ENCODE measurements at regions not wholly inside any gene's neighbourhood (a gene's known extent, or its start where the extent isn't known, plus 50 kb on each side); places are given as distances from the start of the nearest gene placed in this dataset.
"Not testable (repeated sequence)": the region's sequence is repeated elsewhere in the genome, so short reads cannot be mapped to it uniquely, and the experiment has no call there.

DNA sequence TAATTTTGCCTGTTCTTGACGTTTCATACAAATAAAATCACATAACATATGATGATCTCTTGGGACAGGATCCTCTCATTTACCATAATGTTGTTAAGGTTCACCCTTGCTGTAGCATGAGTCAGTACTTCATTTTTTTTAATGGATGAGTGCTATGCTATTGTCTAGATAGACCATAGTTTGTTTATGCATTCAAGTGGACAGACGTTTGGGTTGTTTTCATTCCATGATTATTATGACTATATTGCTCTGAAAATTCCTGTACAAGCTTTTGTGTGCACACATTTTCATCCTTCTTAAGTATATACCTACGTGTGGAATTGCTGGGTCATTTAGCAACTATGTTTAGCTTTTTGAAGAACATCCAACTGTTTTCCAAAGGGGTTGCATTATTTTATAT, 325.6 kb upstream of the TMEM132C start:
- no peak for DNase-seq (ENCODE audit: low read depth)

DNA sequence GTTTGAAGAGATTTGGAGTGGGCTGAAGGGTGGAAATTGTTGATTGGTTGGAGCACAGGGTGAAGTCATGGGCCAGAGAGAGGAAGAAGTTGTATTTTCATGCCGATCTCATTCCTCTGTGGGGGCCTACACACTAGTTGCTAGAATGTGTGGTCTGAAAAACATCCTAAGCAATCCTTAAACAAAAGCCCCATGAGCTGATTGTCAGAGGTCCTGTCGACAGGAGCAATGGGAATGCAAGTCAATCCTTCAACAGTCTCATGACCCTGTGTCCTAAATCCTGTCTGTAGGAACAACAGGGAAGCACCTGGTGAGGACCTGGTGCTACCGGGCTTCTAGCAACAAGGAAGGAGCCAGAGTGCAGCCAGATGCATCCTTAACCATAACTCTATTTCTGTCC, 324.0 kb upstream of the TMEM132C start:
- no peak for DNase-seq (ENCODE audit: low read depth)

DNA sequence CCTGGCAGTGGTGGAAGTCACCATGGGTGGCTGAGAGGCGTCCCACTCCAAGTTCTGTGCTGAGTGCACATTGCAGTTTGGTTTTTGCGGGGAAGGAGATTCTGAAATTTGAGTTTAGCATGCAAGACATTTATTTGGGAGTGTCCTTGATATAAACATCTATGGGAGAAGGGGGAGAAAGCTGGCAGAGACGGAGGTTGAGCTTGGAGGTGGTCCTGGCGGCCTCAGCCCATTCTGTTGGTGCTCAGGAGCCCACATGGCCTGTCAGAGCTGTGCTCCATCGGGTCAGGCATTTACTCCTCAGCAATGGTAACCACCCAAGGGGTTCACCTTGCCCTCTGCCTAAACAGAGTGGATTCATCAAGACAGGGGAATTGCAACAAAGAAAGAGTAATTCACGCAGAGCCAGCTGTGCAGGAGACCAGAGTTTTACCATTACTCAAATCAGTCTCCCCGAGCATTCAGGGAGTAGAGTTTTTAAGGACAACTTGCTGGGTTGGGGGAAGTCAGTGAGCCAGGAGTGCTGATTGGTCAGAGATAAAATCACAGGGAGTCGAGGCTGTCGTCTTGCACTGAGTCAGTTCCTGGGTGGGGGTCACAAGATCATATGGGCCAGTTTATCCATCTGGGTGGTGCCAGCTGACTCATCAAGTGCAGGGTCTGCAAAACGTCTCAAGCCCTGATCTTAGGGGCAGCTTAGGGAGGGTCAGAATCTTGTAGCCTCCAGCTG, 323.3 kb upstream of the TMEM132C start:
- no peak for DNase-seq (ENCODE audit: low read depth)

DNA sequence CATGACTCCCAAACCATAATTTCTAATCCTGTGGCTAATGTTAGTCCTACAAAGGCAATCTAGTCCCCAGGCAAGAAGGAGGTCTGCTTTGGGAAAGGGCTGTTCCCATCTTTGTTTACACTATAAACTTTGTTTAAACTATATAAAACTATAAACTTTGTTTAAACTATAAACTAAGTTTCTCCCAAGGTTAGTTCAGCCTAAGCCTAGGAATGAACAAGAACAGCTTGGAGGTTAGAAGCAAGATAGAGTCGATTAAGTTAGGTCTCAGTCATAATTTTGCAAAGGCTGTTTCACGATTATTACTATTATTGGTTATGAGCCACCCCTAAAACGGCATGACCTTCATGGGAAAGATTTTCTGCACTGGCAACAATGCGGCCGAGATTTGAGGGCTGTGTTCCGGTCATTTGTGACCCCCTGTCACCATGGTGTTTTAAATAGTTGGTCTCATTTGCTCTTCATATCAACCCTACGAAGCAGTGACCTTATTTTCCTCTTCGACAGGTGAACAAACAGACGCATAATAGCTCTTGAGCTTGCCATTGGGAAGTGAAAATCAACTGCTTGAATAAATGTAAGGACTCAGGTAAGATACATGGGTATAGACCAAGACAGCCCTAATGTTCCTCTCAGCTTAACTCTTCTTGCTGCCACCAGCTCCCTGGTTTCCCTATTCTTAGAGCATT, 322.6 kb upstream of the TMEM132C start:
- no peak for DNase-seq (ENCODE audit: low read depth)

DNA sequence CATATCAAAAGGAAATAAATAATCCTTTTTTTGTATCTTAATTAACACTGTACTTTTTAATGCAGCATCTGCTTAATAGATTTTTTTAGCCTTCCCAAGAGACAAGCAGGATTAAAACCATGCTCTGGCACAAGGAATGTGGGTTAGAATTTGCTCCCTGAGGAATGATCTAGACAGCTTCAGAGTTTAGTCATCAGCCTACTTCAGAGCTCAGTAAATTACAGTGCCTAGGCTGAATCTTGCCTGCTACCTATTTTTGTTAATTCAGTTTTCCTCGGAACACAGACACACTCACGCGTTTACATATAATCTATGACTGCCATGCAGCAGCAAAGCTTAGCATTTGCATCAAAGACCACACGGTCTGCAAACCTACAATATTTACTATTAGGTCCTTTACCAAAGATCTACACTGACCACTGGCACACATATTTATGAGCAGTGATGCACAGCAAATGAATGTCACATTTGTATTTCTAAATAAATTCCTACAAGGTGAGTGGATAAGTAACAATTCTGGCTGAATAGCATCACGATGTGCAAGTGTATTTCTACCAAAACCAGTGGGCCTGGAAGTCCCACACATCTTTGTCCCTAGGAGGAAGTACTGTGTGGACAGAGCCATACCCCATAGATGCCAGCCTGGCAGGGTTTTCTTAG, 309.8 kb upstream of the TMEM132C start:
- no peak for DNase-seq (ENCODE audit: low read depth)

DNA sequence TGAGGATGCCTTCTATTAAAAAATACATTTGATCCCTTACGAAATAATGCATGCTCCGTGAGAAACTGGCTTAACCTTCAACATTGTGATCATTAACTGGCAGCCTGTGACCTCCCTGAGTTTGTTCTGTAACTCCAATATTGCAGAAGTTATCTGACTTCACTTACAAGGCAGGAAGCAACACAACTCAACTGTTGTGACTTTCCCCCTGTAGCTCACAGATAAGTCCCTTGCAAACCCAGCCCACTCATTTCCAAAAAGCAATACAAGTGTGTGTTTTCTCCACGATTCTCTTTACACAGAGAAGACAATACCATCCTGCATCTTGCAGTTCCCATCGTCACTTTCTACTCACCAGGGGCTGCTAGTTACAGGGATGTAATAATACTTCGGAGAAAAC, 304.7 kb upstream of the TMEM132C start:
- no peak for DNase-seq (ENCODE audit: low read depth)

DNA sequence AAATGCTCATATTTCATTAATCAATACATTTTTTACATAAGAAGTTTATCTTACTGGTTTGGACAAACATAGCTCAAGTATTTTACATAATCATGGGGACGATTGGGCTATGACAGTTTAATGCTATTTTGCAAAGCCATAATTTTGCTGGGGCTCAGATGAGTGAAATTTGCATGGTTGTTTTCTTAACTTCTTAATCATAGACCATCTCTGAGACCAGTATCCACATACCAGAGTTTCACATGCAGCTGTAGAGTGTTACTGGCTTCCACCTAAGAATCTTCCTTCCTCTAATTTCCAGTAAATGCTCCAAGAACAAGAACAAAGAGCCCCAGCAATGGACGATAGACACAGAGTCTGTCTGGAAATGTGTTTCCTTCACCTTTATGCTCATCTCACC, 303.0 kb upstream of the TMEM132C start:
- no peak for DNase-seq (ENCODE audit: low read depth)

DNA sequence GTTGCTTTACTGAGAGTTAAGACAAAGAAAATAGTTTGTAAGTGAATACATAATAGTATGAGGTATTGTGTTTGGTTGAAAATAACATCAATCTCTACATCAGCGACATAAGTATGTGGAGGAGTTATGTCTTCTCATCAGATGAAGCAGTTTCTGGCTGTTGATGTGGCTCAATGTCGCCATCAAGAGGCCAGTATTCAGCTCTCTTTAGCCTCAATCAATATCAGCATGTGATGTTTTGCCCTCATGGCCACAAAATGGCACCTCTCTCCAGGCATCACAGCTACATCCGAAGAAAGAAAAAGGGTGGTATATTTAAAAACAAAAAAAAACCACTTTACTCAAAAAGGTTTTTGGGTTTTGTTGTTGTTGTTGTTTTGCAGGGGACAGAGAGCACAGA, 302.3 kb upstream of the TMEM132C start:
- DNase-seq (ENCODE audit: low read depth): no peak

DNA sequence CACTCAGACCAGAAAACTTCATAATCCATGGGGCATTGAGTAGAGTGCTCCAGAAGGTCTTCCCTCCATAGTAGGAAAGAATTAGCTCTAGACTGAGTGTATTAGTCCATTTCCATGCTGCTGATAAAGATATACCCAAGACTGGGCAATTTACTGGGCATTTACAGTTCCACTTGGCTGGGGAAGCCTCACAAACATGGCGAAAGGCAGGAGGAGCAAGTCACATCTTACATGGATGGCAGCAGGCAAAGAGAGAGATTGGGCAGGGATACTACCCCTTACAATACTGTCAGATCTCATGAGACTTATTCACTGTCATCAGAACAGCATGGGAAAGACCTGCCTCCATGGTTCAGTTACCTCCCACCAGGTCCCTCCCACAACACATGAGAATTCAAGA, 300.6 kb upstream of the TMEM132C start:
- DNase-seq (ENCODE audit: low read depth): no peak

DNA sequence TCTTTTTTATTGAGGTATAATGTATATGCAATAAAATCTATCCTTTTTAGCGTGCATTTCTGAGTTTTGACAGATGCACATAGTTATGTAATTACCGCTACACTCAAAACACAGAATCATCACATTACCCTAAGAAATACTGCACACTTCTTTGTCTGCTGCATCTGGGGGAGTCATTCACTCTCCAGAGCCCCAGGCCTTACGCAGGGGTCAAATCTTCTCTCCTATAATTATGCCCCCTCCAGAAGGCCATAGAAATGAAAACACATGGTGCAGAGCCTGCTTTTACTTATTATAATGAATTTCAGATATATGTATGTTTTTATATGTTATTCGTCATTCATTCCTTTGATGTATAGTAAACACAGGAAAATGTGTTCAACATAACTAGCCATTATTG, 296.5 kb upstream of the TMEM132C start:
- no peak for DNase-seq (ENCODE audit: low read depth)

DNA sequence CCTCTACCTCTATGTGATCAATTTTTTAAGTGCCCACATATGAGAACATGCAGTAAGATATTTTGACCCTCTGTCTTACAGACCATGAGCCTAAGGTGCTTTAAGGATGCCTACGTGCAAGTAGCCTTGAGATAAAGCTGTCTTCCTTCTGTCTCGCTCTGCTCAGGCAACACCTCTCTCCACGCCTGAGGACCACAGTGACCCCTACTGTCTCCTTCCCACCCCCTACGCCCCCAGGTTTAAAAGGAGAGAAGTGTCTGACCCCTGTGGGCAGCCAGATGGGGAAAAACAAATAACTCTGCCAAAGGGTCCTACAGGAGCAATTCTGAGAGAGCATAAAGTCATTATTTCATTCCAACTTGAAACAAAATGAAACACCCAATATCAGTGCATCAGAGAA, 286.4 kb upstream of the TMEM132C start:
- DNase-seq (ENCODE audit: low read depth): no peak

DNA sequence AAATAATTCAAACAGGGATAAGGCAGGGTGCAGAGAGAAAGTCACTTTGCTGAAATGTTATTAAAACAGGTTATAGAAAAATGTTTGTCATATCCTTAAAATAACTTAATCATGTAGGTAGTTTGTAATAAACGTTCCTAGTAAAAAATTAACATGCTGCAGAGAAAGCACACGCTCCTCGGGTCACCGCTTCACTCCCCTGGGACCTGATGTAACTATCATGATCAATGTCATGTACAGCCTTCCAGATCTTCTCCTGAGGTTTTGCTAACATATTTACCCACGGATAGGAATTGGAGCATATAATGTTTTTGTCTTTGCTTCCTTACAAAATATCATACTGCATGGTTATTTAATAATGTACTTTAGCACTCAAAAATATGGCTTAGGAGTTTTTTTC, 285.1 kb upstream of the TMEM132C start:
- DNase-seq (ENCODE audit: low read depth): no peak

DNA sequence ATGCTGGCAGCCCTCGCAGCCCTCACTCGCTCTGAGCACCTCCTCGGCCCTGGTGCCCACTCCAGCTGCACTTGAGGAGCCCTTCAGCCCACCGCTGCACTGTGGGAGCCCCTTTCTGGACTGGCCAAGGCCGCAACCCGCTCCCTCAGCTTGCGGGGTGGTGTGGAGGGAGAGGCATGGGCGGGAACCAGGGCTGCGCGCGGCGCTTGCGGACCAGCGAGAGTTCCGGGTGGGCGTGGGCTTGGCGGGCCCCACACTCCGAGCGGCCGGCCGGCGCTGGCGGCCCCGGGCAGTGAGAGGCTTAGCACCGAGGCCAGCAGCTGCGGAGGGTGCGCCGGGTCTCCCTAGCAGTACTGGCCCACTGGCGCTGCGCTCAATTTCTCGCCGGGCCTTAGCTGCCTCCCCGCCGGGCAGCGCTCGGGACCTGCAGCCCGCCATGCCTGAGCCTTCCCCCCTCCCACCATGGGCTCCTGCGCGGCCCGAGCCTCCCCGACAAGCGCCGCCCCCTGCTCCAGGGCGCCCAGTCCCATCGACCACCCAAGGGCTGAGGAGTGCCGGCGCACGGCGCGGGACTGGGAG, 283.7 kb upstream of the TMEM132C start:
- DNase-seq (ENCODE audit: low read depth): not testable (repeated sequence)

DNA sequence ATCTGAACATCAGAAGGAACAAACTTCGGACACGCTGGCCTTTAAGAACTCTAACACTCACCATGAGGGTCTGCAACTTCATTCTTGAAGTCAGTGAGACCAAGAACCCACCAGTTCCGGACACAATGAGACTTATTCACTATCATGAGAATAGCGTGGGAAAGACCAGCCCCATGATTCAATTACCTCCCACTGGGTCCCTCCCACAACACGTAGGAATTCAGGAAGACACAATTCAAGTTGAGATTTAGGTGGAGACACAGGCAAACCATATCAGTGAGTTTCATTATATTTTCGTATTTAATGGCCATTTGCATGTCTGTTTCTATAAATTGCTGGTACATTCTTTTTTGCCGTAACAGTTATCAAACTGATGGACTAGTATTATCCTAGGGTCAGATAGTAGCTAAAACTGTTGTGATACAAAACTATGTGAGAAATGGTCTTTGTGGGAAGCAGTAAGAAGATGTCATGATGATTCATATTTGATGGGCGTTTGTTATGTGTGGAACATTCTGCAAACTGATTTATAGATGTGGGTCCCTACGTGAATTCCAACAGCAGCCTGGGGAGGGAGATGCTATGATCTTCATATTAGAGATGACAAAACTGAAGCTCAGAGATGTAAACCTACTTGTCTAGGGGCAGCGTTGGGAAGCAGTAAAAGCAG, 282.4 kb upstream of the TMEM132C start:
- no peak for DNase-seq (ENCODE audit: low read depth)

DNA sequence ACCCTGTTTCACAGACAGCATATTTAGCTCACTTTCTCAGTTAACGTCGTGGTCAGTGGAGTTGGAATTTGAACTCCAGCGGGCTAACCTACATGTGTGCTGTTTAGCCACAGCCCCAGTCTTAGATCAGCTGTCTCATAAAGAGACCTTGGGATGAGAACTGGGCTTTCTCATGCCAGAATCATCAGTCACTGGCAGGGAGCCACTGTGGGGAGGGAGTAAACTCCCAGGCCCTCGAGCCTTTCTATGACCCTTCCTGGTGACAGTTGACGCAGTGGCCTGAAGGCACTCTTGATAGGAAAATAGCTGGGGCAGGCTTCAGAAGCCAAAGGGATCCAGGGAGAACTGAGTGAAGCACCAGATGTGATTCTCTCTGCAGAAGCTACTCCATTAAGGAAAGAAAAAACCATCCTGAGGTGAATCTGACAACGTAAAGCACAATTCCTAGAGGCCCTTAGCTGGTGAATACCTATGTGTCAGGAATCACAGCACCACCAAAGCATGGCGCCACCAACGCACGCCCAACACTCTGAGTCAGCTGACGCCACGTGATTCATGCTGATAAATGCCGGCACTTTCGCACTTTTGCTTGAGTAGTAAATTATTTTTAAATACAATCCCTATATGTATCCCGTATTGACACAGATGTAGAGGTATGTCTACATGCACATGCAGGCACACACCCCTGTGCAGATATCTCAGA, 279.6 kb upstream of the TMEM132C start:
- DNase-seq (ENCODE audit: low read depth): no peak

DNA sequence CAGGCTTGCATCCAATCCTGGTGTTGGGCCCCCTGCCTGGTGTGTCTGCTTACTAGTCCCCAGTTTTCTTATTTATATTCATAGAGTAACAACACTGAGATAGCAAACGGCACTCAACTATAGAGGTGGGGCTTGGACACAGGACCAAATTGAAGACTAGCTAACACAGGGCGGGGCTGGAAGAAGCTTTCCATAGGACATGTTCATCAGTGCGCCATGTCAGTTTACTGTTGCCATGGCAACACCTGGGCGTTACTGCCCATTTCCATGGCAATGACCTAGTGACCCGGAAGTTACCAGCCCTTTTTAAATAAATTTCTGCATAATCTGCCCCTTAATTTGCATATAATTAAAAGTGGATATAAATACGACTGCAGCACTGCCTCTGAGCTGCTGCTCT, 275.5 kb upstream of the TMEM132C start:
- no peak for DNase-seq (ENCODE audit: low read depth)

DNA sequence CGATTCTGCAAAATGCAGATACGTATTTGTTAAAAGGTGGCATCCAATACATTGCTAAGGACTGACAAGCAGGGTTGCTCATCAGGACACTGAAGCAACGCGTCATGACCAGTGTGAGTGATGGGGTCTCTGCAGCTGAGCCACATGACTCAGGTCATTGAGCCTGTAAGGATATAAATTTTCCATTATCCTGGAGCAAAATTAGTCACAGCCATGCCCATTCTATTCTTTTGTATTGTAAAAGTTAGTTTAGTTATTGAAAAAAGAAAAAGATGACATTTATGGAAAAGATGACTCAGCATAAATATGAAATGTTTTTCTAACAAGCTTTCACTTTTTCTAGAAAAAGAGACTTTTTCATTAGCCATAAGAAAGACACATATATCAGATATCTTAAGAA, 268.0 kb upstream of the TMEM132C start:
- no peak for DNase-seq (ENCODE audit: low read depth)

DNA sequence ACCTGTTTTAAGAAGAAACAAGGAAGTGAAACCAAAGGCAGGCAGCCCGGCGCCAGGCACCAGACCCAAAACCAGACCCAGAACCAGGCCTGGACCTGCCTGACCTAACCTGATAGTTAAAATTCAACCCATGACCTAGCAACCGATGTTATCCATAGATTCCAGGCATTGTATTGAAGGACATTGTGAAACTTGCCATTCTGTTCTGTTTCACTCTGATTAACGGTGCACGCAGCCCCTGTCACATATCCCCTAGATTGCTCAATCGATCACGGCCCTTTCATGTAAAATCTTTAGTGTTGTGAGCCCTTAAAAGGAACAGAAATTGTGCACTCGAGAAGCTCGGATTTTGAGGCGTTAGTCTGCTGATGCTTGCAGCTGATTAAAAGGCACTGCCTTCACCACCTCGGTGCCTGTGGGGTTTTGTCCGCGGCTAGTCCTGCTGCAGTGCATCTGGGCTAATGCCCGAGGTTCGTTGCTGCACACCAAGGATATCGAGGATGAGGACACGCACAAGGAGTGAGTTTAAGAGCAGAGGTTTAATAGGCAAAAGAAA, 262.5 kb upstream of the TMEM132C start:
- DNase-seq (ENCODE audit: low read depth): no peak

DNA sequence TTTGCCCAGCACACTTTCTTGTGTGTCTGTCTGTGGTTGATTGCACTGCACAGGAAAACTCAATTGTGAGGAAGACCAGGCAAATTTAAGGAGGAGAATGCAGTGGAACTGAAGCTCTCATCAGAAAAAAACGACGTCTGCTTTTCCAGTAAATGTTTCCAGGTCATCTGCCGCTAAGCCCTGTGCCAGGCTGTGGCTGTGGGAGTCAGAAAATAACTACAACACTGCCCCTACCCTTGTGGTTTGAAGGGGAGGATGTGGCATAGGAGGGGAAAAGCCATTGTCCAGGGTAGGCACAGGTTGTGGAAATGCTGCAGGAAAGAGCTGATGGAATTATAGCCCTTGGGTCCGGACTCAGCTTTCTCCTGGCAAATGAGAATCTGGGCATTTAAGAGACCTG, 259.7 kb upstream of the TMEM132C start:
- no peak for DNase-seq (ENCODE audit: low read depth)

DNA sequence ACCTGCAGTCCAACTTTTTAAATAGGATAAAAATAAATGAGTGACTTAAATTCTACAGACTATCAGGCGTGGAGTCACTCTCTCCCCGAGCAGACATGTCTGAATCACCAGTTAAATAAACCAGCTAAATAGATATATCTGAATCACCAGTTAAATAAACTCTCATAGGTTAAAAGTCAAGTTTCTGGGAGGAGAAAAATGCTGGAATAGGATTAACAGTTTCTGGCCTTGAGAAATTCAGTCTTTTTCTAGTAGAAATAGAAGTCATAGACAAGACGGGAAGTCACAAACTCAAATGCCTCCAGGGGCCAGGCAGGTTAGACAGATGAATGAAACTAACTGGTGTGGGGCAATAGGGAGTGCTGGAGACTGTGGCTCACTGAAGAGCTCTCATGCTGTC, 258.6 kb upstream of the TMEM132C start:
- DNase-seq (ENCODE audit: low read depth): no peak

DNA sequence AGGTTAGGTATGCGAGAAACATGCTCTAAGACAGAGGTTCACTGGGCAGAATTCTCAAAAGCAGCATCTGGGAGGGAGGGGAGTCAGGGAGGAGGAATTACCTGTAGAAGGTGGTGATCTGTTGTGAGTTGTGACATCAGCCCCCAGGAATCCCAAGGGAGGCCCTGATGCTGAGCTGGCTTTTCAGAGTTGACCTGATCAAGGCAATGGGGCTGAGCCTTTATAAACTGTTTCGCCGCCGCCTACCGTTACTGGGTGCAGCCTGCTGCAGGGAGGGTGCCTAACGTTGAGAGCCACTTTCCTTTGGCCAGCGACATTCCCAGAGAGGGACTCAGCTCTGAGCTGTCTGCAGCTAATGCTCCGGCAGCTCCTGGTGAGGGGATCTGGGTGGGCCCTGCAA, 257.9 kb upstream of the TMEM132C start:
- DNase-seq (ENCODE audit: low read depth): no peak

DNA sequence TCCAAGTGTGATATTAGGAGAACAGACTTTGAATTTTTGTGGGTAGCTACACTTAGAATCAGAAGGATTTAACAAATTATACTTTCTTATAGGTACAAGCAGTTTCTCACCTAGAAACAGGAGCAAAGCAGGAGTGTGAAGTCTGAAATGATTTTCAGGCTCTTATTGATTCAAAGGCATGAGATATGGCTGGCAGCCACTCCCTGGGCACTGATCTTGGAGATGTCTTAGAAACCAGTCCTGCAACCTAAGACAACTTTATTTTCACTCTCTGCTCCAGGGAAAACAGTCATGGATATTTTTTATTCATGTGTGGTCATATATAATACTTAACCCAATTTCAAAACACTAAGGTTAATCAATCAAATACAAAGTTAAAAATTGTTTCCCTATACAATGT, 254.9 kb upstream of the TMEM132C start:
- DNase-seq (ENCODE audit: low read depth): no peak
